HepG2 (cell line): ENCODE measurements at regions not wholly inside any gene's neighbourhood (a gene's known extent, or its start where the extent isn't known, plus 50 kb on each side); places are given as distances from the start of the nearest gene placed in this dataset.

ENCODE experiments used
- ATAC-seq: fragments of 200-7000 bp; cut with Tn5 transposase; 3 replicates; pipeline ENCODE4 v1.9.1; 2020; ENCODE audit warnings: mild to moderate bottlenecking, moderate library complexity
- BruUV-seq: library from RNA; stranded (reverse); fragments of 400-500 nt; replicated peaks from 2 replicates; lab custom pipeline; 2021; lab: Mats Ljungman, UMichigan
- CTCF ChIA-PET: fragments of 300-600 bp; formaldehyde crosslinking; extraction: SDS; loops from one replicate; lab custom pipeline; 2021; ENCODE audit warnings: low total read pairs, inconsistent platforms, low intra/inter-chr PET ratio; lab: Yijun Ruan, JAX
- POLR2A ChIA-PET: fragments of 350-600 bp; sonication (Branson Sonifier 250); formaldehyde crosslinking; loops from one replicate; lab custom pipeline; 2020; ENCODE audit warnings: antibody characterized with exemption, inconsistent platforms; lab: Yijun Ruan, JAX
- DNase-seq: peaks from one replicate; pipeline ENCODE4 v3.0.0-alpha.2; 2015; ENCODE audit warnings: low spot score
- FAIRE-seq: peaks from 3 replicates; lab custom pipeline; 2011; peaks lifted over from hg19 to GRCh38; lab: Jason Lieb, UNC
- H2AFZ ChIP-seq: one replicate; pipeline ENCODE4 v1.6.1; 2011; ENCODE audit warnings: low read length, inconsistent platforms
- H3K27ac ChIP-seq: fragments of 300-600 bp; 3 replicates; pipeline ENCODE4 v1.8.0; 2011; ENCODE audit warnings: mixed run types, mild to moderate bottlenecking, mixed read lengths, low read length, inconsistent platforms; ENCODE audit not compliant: insufficient read depth; ENCODE audit errors: extremely low read length
- H3K27me3 ChIP-seq, 2 experiments: fragments of 200-600 bp in 1 of 2; 2 replicates in 1 of 2; 3 replicates in 1 of 2; pipeline versions ENCODE4 v1.6.0 to v1.8.0; 2011; ENCODE audit warnings: low read length in 2 of 2, mild to moderate bottlenecking in 2 of 2, moderate library complexity in 2 of 2, inconsistent platforms in 1 of 2; ENCODE audit not compliant: insufficient read depth in 2 of 2, control insufficient read depth in 1 of 2
- H3K36me3 ChIP-seq, 2 experiments: fragments of 200-600 bp in 1 of 2; replicated peaks in 1 of 2; 2 replicates in 1 of 2; 3 replicates in 1 of 2; pipeline versions ENCODE4 v1.5.1 to v1.8.0; 2011; ENCODE audit warnings: low read length in 2 of 2, inconsistent platforms in 1 of 2; ENCODE audit not compliant: insufficient read depth in 2 of 2, control insufficient read depth in 1 of 2
- H3K4me1 ChIP-seq: 2 replicates; pipeline ENCODE4 v1.5.1; 2012; ENCODE audit warnings: low read length, inconsistent platforms; ENCODE audit not compliant: insufficient read depth
- H3K4me2 ChIP-seq: 2 replicates; pipeline ENCODE4 v1.6.0; 2011; ENCODE audit warnings: low read depth, low read length, inconsistent platforms
- H3K4me3 ChIP-seq, 3 experiments: fragments of 200-600 bp in 1 of 3; sonication (generic), shearing (Covaris generic) in 1 of 3; replicated peaks in 1 of 3; 2 replicates each; pipeline ENCODE4 v1.5.1; 2011 to 2016; ENCODE audit warnings: low read length in 3 of 3, inconsistent platforms in 2 of 3, low read depth in 2 of 3, mild to moderate bottlenecking in 2 of 3, control low read depth in 1 of 3, mixed read lengths in 1 of 3; ENCODE audit not compliant: insufficient read depth in 1 of 3
- H3K79me2 ChIP-seq: one replicate; pipeline ENCODE4 v1.6.1; 2011; ENCODE audit warnings: low read length, inconsistent platforms; ENCODE audit not compliant: insufficient read depth
- H3K9ac ChIP-seq: 2 replicates; pipeline ENCODE4 v1.6.0; 2011; ENCODE audit warnings: mild to moderate bottlenecking, low read depth, low read length, inconsistent platforms; ENCODE audit not compliant: insufficient read depth
- H3K9me3 ChIP-seq: 2 replicates; pipeline ENCODE4 v1.5.1; 2012; ENCODE audit warnings: mild to moderate bottlenecking, low read length
- H4K20me1 ChIP-seq: 2 replicates; pipeline ENCODE4 v1.6.0; 2011; ENCODE audit warnings: inconsistent platforms, mild to moderate bottlenecking, low read length, moderate library complexity; ENCODE audit not compliant: insufficient read depth
- ARNT ChIP-seq: fragments of 450-650 bp; IDR thresholded peaks from 2 replicates; pipeline ENCODE4 v1.6.1; 2017
- ELF1 ChIP-seq: sonication (generic); formaldehyde crosslinking; IDR thresholded peaks from 2 replicates; pipeline ENCODE4 v1.4.0; 2020; ENCODE audit warnings: missing genetic modification reagents
- FOXK1 ChIP-seq: sonication (generic); formaldehyde crosslinking; IDR thresholded peaks from 2 replicates; pipeline ENCODE4 v1.4.0; 2020; ENCODE audit warnings: low read depth, missing genetic modification reagents, borderline replicate concordance
- HMGA1 ChIP-seq: sonication (generic); formaldehyde crosslinking; conservative IDR thresholded peaks from 2 replicates; pipeline ENCODE4 v1.4.0; 2020; ENCODE audit warnings: missing genetic modification reagents
- PCBP2 ChIP-seq: fragments of 200-400 bp; formaldehyde crosslinking; optimal IDR thresholded peaks from 2 replicates; pipeline ENCODE3; 2018; ENCODE audit warnings: low read length, low read depth; ENCODE audit not compliant: poor library complexity, severe bottlenecking
- SIN3A ChIP-seq: IDR thresholded peaks from 2 replicates; pipeline ENCODE4 v1.6.1; 2011; ENCODE audit warnings: low read depth, mild to moderate bottlenecking, control low read depth, low read length, borderline replicate concordance
- SMAD3 ChIP-seq: sonication (generic); formaldehyde crosslinking; IDR thresholded peaks from 2 replicates; pipeline ENCODE4 v1.4.0; 2020; ENCODE audit warnings: missing genetic modification reagents
- SOX5 ChIP-seq: IDR thresholded peaks from 2 replicates; pipeline ENCODE4 v1.6.1; 2016; ENCODE audit warnings: borderline replicate concordance
- U2AF1 ChIP-seq: fragments of 200-400 bp; formaldehyde crosslinking; optimal IDR thresholded peaks from 2 replicates; pipeline ENCODE3; 2017; ENCODE audit warnings: mild to moderate bottlenecking, low read depth, low read length
- ZNF572 ChIP-seq: sonication (generic); formaldehyde crosslinking; IDR thresholded peaks from 2 replicates; pipeline ENCODE4 v1.5.1; 2020; ENCODE audit warnings: mild to moderate bottlenecking, missing genetic modification reagents
- ZNF776 ChIP-seq: sonication (generic); formaldehyde crosslinking; IDR thresholded peaks from 2 replicates; pipeline ENCODE4 v1.4.0; 2020; ENCODE audit warnings: mild to moderate bottlenecking, missing genetic modification reagents
- ZZZ3 ChIP-seq: sonication (generic); formaldehyde crosslinking; IDR thresholded peaks from 2 replicates; pipeline ENCODE4 v1.4.0; 2020; ENCODE audit warnings: missing genetic modification reagents, mild to moderate bottlenecking, borderline replicate concordance
- WGBS: methylation state at CpG from one replicate; pipeline ENCODE4 v1.1.6; 2017; ENCODE audit warnings: low lambda C conversion rate; 5-methylcytosine and 5-hydroxymethylcytosine counted together
- in situ Hi-C: cut with HindIII; loops from 2 replicates; pipeline ENCODE4 v1.10.0; 2017; ENCODE audit warnings: low pct_unique_long_range_greater_than_20kb; ENCODE audit not compliant: extremely low pct_ligation_motif_present
- intact Hi-C: fragments of 100-400 bp; cut with micrococcal nuclease; formaldehyde crosslinking; loops from one replicate; pipeline ENCODE4 v1.10.0; 2022; ENCODE audit not compliant: unreplicated experiment
- TF ChIP-seq, protein P1 (sequence below): IDR thresholded peaks from 2 replicates; pipeline ENCODE4 v1.6.1; 2012; ENCODE audit warnings: inconsistent platforms
- TF ChIP-seq, protein P2 (sequence below): sonication (generic); formaldehyde crosslinking; IDR thresholded peaks from 2 replicates; pipeline ENCODE4 v1.4.0; 2020; ENCODE audit warnings: missing genetic modification reagents, borderline replicate concordance

DNA sequence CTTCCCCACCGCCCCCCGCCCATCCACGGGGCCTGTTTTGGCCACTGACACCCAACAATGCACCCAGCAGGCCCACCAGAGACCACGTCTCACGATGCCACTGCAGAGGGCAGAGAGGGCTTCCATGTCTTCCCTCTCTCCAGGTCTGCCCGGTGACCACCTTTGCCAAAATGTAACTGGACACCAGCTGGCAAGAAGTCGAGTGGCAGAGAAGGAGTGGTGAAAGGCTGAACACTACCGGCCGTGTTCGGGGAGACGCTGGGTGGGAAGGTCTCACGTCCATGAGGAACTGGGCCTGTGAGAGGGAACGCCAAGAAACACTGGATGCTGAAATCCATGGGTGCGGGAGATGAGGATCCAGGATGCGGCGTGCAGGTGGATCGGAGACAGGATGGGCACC, 308.2 kb downstream of the ADGRD1 start (continued):
- TF ChIP-seq ZNF572 (CRISPR knock-in tag) (no peak), HMGA1 (CRISPR knock-in tag) (no peak), ARNT (no peak)
- TF ChIP-seq, all 625 proteins: peak for 0

DNA sequence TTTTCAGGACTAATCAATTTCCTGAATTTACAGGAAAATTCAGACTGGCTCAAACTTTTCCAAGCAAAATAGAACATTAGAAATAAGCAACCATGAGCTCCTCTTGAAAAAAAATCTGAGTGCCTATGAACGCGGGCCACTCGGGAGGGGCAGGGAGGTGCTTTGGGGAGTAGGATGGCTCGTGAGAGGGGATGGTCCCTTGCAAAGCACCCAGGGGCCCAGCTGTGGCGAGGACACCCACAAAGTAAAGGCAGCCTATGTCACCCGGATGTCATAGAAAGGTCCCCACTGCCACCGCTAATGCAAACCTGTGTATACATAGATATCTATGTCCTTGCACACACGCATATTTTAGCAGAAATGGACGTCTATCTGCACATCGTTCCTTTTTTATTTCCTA, 309.9 kb downstream of the ADGRD1 start:
- no TSS peak for BruUV-seq
- 11% methylated on average over 10 of the region's 10 CpGs for whole genome bisulfite sequencing

More for the DNA sequence above, 309.9 kb downstream of the ADGRD1 start:
- Histone ChIP-seq H3K4me1 (no peaks in the 10 kb centered on the region), H3K9me3 (no peaks in the 10 kb centered on the region), H3K4me2 (no peak overlapping the region), H4K20me1 (no peaks in the 10 kb centered on the region), H3K27ac (no peak overlapping the region), H3K36me3 (no peaks in the 10 kb centered on the region), H3K4me3 (no peak overlapping the region), H3K79me2 (no peaks in the 10 kb centered on the region), H3K9ac (no peak overlapping the region), H2AFZ (no peak overlapping the region), H3K27me3 (peaks cover 5 to 33% of the 10 kb centered on the region in 2 experiments)
- DNase-seq (no peak), FAIRE-seq (no peak), ATAC-seq (no peak)
- TF ChIP-seq, protein P1, sequence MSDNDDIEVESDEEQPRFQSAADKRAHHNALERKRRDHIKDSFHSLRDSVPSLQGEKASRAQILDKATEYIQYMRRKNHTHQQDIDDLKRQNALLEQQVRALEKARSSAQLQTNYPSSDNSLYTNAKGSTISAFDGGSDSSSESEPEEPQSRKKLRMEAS: no peak
- TF ChIP-seq SMAD3 (CRISPR knock-in tag) (no peak), ELF1 (no peak), ZNF776 (CRISPR knock-in tag) (no peak), U2AF1 (no peak), FOXK1 (CRISPR knock-in tag) (no peak), PCBP2 (no peak), SOX5 (CRISPR knock-in tag) (no peak), ZZZ3 (CRISPR knock-in tag) (no peak), SIN3A (no peak)
- TF ChIP-seq, protein P2, sequence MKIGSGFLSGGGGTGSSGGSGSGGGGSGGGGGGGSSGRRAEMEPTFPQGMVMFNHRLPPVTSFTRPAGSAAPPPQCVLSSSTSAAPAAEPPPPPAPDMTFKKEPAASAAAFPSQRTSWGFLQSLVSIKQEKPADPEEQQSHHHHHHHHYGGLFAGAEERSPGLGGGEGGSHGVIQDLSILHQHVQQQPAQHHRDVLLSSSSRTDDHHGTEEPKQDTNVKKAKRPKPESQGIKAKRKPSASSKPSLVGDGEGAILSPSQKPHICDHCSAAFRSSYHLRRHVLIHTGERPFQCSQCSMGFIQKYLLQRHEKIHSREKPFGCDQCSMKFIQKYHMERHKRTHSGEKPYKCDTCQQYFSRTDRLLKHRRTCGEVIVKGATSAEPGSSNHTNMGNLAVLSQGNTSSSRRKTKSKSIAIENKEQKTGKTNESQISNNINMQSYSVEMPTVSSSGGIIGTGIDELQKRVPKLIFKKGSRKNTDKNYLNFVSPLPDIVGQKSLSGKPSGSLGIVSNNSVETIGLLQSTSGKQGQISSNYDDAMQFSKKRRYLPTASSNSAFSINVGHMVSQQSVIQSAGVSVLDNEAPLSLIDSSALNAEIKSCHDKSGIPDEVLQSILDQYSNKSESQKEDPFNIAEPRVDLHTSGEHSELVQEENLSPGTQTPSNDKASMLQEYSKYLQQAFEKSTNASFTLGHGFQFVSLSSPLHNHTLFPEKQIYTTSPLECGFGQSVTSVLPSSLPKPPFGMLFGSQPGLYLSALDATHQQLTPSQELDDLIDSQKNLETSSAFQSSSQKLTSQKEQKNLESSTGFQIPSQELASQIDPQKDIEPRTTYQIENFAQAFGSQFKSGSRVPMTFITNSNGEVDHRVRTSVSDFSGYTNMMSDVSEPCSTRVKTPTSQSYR (CRISPR knock-in tag): no peak
- intact Hi-C loops: no loop called here
- in situ Hi-C loops: no loop called here
- ChIA-PET CTCF (no interaction called here), POLR2A (no interaction called here)
